Esophagus squamous epithelium (tissue), 4 donors: ENCODE measurements at regions not wholly inside any gene's neighbourhood (a gene's known extent, or its start where the extent isn't known, plus 50 kb on each side); places are given as distances from the start of the nearest gene placed in this dataset.

Experiments used
- POLR2A ChIP-seq, 4 donors: fragments of 450-650 bp; IDR thresholded peaks; one replicate each; pipeline ENCODE4 v1.6.1; 2017; ENCODE audit warnings: antibody characterized with exemption in 4 of 4, mild to moderate bottlenecking in 4 of 4, moderate library complexity in 3 of 4
- TF ChIP-seq, protein P1 (sequence below), 6 experiments: fragments of 450-650 bp in 4 of 6; fragments of 200-600 bp in 2 of 6; sonication (generic) in 2 of 6; IDR thresholded peaks; one replicate each; pipeline ENCODE4 v1.5.1; 2016 to 2019; ENCODE audit warnings: antibody characterized with exemption in 6 of 6, mild to moderate bottlenecking in 4 of 6, moderate library complexity in 4 of 6

DNA sequence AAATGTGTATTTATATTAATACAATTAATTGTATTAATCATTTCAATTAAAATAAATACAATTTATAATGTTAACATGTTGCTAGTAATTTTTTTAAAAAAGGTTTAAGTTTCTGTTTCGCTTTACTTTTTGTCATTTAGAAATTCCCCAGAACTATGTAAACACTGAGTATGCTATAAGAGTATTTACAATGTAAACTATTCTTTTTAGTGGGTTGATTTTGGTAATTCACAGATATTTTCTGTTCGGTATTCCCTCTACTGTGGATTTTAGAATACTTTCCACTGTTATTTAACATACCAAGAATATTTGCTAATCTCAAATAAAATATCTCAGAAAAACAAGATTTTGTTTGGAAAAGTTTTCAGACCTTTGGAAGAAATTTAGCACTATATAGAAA lies 1564.4 kb downstream of the EFNA5 start:
- TF ChIP-seq, protein P1, sequence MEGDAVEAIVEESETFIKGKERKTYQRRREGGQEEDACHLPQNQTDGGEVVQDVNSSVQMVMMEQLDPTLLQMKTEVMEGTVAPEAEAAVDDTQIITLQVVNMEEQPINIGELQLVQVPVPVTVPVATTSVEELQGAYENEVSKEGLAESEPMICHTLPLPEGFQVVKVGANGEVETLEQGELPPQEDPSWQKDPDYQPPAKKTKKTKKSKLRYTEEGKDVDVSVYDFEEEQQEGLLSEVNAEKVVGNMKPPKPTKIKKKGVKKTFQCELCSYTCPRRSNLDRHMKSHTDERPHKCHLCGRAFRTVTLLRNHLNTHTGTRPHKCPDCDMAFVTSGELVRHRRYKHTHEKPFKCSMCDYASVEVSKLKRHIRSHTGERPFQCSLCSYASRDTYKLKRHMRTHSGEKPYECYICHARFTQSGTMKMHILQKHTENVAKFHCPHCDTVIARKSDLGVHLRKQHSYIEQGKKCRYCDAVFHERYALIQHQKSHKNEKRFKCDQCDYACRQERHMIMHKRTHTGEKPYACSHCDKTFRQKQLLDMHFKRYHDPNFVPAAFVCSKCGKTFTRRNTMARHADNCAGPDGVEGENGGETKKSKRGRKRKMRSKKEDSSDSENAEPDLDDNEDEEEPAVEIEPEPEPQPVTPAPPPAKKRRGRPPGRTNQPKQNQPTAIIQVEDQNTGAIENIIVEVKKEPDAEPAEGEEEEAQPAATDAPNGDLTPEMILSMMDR (IDR thresholded peaks at IDR 0.05) = no peak
- TF ChIP-seq POLR2A (IDR thresholded peaks at IDR 0.05) = no peak
